GM18517 (cell line): ENCODE measurements at regions not wholly inside any gene's neighbourhood (a gene's known extent, or its start where the extent isn't known, plus 50 kb on each side); places are given as distances from the start of the nearest gene placed in this dataset.

ENCODE experiments used
- ATAC-seq: cut with Tn5 transposase; IDR thresholded peaks from one replicate; pipeline ENCODE4 v1.9.1; 2021; ENCODE audit warnings: mild to moderate bottlenecking, moderate library complexity; ENCODE audit not compliant: unreplicated experiment

DNA sequence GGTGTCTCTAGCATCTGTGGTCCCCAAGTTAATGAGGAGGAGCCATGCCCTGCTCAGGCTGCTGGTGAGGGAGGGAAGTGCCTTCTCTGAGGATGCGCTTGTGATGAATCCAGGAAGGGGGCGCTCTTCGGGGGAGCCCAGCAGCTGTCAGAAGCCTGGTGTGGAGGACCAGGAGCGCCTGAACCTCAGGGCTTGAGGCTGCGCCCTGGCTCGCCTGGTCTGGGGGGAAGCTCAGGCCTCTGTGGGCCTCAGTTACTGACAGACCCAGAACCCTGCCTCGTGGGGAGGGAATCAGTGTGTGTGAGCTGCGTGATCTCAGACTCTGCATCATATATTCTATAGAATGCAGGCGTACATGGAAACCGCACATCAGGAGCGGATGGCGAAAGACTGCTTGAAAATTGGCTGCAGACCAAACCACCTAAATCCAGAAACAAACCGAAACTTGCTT, 126.1 kb downstream of the SEC14L1 start:
- ATAC-seq = no peak

DNA sequence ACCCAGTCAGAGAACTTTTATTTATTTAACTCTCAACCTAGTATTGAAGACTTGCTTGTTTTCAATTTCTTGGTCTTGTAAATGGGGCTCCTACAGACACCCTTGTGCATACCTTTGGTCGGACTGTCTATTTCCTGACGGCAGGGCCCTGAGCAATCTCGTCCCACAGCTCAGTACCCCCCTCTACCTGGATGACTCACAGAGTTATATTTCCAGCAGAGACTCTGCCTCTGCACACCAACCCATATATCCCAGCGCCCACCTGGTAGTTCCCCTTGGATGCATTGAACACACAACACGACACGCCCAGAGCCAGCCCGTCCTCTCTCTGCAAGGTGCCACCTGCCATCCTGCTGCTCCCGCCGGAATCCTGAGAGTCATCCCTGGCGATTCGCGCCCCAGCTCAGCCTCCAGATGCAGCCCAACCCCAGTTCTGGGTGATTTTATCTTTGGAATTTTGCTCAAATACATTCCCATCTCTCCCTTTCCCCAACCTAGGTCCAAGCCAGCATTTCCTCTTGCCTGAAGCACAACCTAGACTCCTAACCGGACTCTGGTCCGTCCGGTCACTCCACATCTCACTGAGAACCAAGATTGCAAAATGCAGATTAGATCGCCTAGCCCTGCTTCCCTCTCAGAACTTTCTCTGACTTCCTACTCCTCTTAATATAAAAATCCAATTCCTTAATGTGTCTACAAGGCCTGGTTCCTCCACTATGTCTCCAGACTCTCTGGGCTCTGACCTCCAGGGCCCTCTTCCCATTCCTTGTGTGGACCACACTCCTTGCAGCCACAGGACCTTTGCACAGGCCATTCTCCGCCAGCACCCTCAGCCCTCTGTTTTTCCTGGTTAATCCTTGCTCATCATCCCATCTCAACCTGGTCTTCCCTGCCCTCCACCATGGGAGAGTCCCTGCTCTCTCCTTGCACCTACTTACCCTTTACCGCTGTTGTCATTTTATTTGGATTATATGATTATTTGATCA, 129.2 kb downstream of the SEC14L1 start:
- no peak for ATAC-seq

DNA sequence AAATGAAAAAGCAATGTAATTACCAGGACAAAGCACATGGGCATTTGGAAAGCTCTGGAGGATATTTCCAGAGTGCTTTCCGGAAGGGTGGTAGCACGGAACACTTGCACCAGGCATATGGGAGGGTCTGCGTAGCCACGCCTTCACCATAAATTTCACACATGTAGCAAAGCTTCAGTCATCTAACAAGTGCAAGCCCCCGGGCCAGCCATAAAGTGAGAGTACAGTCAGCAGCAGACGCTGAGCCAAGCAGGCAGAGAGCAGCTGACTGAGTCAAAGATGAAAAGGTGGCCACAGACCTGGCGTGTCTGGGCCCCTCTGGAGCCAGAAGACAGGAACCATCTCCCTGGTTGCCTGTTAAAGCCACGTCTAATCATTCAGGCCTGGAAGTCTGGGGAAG, 130.6 kb downstream of the SEC14L1 start:
- no peak for ATAC-seq

DNA sequence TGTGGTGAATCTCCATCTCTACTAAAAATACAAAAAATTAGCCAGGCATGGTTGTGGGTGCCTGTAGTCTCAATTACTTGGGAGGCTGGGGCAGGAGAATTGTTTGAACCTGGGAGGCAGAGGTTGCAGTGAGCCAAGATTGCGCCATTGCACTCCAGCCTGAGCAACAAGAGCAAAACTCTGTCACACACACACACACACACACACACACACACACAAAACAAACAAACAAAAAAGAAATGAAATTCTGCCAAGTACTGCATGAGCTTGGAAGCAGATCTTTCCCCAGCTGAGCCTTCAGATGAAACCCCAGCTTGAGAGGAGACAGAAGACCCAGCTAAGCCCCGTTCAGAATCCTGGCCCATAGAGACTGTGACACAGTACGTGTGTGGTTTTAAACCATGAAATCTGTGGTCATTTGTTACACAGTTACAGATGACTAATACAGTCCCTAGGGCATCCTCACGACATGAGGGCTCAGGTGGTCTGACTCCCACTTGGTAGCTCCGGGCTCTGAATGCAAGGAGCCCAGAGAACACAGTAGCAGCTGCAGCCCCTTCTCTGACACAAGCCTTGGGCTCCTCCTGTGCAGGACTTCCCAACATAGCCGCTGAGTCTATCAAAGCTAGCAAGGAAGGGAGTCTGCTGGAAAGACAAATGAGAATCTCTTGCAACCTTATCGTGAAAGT, 132.8 kb downstream of the SEC14L1 start:
- no peak for ATAC-seq

DNA sequence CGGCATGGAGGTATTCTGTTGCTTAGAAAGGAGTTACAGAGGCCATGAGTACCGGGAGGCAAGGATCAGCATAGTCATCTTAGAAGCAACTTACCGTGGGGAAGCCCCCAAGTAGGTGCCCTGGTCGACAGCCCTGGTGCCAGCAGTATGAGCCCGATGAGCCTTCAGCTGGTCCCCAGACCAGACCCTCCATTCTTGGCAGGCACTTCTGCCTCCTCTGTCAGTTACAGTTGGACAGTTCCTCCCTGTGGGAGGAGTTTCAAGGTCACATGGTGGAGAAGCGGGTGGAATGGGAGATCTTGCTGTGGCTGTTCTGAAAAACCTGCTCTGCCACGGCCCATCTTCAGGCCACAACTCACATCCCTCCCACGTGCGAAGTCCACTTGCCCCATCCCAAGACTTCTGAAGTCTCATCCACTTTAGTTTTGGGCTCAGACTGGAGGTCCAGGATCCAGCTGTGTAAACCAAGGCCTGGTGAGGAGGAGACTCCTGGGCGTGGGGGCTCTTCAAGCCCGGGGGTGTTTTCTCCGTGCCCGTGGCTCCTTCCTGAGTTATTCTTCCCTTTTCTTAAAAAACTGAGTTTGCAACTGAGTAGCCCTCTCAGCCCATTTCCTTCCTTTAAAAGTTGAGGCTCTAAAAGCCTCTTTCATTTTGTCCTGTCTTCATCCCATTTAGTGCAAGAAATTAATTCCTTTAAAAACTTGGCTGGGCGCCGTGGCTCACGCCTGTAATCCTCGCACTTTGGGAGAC, 133.5 kb downstream of the SEC14L1 start:
- ATAC-seq = no peak

DNA sequence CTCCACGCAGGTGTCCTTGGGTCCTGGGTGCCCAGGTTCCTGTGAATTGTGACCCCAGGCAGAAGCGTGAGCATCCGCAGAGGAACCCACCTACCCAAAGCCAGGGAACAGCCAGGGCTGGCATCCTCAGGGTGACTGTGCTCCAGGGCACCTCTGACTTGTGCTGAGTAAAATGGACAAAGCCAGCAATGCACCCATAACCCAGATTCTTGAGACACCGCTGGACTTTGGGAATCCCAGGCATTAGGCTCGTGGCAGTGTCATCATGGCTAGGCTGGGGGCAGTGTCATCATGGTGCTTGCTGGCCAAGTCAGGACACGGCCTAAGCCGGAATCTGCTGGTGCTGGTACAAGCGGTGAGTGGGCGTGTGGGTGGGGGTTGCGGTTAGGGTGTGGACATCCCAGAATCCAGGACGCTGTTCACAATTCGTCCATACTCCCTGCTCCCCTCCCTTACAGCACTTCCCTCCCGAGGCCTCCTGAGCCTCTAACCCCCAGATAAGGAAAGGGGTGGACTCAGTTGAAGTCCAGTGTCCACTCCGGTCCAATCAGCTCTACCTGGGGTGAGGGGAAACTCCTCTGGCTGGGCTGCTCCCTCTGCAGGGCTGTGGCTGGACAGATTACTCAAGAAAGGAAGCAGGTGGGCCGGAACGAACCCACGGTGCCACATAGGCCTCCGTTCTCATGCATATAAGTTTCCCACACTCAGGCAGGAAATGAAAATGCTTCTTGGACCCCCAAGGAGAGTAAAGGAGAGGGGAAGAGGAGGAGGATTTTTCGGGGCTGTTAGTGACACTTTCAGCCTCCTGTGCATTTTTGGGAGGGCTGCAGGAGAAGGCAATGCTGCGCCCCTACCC, 138.9 kb downstream of the SEC14L1 start:
- no peak for ATAC-seq

DNA sequence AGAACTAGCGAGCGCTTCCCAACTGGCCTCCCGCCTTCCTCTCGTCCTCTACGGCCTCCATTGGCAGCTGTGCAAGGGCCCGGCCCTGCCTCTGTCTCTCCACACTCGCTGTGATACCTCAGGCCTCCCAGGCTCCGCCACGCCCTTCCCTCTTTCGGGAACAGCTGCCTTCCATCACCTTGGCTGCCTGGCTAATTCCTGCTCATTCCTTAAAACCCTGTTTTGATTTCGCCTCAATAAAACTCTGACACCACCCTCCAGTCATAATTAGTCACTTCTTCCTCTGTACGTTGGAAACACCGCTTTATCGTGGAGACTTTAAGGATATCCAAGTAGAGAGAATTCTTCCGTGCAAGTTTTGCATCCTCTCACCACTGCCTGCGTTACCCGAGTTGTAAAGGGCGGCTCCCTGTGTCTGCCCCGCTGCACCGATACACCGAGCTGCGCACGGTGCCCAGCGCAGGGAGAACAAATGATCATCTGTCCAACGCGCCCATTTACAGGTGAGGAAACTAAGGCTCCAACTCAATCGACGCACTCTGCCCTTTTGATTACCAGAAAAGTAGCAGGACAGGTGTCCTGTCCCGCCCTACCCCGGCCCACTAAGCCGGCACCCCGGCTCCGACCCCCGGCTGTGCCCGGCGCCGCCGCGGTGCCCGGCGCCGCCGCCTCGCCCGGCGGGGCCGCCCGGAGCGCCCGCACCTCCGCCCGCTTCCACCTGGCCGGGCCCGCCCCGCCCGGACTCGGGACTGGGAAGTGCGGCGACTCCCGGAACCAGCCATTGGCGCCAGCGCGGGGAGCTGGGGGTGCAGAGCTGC, 139.7 kb downstream of the SEC14L1 start:
- no peak for ATAC-seq

DNA sequence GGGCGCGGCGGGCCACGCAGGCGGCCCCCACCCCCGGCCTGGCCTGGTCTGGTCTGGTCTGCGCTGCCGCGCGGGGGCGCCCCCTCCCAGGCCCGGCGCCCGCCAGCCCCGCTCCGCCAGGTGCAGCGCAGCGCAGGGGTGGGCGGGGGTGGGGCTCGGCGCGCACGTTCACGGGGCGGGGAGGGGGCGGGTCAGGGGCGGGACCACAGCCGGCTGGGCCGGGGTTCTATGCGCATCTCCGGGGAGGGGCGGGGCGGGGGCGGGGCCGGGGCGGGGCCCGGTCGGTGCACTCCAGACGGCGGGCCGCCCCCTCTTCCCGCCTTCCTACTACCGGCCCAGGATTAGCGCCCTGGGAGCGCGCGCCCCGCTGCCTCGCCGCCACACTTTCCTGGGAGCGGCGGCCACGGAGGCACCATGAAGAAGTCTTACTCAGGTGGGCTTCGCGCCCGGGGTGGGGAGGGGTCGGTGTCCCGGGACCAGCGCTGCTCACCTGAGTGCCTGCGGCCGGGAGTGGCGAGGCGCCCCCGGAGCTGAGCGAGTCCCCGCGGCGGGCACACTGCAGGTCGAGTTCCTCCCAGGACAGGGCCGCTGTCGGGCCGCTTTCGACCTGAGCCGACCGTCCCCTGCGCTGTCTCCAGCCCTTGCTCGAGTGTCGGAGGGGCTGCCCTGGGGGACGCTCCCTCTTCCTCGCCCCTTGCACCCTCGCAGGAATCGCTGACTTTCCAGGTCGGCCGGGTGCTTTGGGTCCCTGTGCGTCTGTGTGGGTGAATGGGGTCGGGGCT, 140.5 kb downstream of the SEC14L1 start:
- ATAC-seq = no peak

DNA sequence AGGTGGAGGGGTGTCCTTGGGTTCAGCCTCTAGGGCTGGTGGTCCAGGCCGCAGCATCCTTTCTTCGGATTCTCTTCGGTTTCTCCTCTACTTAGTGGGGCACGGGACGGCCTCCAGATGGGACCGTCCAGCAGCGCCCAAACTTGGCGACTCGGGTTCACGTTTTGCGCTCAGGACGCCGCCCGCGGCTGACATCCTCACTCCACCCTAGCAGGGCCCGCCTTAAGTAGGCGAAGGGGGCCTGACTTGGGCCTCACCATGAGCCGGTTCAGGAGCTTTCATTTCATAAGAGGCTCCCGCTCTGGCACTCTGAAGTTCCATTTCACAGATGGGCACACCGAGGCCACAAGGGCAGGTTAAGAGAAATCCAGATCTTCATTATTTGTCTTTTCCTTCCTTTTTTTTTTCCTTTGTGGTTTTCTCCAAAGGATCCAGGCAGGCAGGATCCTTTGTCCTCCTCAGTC, 141.2 kb downstream of the SEC14L1 start:
- ATAC-seq = no peak

DNA sequence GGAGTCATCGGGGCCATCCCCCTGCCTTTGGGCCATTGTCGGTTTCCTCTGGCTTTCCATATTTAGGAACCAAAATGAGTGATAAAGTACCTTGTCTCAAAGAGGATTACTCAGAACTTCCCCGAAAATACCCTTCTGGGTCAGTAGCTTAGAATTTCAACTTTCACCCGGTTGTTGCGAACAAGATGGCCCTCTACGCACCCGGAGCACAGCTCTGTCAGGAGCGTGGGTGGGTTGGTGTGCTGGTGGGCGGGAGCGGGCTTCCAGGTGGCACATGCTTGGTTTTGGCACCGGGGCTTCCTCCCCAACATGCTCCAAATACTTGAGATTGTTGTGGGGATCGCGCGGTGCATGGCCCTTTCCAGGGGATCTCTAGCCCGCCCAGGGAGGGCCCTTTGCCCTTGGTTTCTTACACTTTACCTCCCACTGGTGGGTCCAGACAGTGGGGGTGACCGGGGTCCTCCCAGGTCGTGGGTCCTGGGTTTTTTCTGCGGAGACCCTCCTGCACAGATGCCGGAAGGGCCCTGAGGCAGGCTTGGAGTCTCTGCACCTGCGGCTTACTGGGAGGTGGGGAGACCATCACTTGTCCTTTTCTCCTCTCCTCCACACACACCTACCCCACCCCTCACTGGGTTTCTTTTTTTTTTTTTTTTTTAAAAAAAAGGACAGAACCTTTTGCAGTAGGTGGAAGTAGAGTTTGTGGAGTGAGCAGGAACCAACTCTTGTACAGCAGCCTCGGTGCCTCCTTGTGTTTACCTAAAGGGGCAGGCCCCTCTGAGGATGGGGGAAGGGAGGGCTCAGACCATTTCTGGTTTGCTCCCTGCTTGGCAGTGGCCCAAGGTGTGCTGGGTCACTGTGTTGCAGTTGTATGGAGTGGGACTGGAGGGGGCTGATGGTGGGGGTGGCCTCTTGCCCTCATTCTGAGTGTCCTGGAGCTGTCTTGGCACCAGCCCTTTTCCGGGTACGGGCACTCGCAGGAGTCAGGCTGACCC, 142.1 kb downstream of the SEC14L1 start:
- ATAC-seq = no peak

DNA sequence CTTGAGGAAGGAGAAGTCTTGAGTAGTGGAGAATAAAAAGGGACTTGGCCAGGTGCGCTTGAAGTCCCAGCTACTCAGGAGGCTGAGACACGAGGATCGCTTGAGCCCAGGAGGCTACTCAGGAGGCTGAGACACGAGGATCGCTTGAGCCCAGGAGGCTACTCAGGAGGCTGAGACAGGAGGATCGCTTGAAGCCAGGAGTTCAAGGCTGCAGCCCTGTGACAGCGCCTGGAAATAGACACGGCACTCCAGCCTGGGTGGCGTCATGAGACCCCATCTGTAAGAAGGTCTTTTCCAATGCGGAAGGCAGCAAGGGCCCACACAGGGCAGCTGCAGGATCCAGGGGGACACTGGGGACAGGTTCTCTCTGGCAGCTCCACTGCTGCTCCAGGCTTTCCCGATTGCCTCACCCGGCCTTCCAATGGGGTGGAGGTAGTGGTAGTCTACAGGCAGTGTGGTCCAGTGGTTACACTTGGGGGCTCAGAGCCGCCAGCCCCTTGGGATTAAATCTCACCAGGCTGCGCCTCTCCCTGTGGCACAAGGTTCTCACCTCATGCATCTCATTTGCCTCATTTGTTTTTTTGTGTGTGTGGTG, 143.4 kb downstream of the SEC14L1 start:
- no peak for ATAC-seq

DNA sequence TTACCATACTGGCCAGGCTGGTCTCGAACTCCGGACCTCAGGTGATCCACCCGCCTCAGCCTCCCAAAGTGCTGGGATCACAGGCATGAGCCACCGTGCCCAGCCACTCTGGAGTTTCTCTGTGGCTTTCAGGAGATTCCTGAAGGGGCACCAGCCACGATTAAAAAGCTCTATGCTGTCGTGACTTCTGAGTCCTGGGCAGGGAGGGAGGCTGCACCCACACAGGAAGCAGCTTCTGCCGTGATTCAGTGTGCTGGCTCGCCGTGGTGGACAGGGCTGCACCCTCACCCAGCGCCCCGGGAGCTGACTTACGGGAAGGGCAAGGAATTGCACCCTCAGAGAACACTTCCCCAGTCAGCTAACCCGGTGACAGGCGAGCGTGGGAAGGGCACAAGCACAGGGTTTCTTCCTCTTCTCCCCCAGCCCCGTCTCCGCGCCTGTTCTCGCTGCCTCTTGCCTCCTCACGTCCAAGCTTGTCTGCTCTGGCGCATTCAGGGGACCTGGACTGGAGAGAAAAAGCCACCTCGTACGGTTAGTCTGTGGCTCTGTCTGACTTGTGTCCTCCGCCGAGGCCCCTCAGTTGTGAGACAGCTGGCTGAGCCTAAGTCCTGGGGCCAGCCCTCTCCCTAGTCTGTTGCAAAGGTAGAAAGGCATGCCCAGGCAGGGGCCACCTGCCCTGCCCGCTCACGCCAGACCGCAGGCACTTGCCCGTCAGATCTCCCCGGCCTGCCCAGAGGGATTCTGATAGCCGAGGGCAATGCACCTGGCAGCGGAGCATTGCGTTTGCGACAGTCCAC, 145.0 kb downstream of the SEC14L1 start:
- ATAC-seq = no peak

DNA sequence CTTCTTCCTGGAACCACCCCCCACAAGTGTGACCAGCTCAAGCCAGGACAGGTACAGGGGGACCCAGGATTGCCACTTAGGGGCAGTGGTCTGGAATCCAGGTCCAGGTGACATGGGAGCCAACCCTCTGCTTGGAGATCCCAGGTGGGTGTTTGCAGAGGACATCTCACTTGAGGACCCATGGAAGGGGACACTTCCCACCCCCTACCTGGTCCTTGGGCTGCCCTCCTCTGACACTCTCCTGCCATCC, 145.5 kb downstream of the SEC14L1 start:
- no peak for ATAC-seq

DNA sequence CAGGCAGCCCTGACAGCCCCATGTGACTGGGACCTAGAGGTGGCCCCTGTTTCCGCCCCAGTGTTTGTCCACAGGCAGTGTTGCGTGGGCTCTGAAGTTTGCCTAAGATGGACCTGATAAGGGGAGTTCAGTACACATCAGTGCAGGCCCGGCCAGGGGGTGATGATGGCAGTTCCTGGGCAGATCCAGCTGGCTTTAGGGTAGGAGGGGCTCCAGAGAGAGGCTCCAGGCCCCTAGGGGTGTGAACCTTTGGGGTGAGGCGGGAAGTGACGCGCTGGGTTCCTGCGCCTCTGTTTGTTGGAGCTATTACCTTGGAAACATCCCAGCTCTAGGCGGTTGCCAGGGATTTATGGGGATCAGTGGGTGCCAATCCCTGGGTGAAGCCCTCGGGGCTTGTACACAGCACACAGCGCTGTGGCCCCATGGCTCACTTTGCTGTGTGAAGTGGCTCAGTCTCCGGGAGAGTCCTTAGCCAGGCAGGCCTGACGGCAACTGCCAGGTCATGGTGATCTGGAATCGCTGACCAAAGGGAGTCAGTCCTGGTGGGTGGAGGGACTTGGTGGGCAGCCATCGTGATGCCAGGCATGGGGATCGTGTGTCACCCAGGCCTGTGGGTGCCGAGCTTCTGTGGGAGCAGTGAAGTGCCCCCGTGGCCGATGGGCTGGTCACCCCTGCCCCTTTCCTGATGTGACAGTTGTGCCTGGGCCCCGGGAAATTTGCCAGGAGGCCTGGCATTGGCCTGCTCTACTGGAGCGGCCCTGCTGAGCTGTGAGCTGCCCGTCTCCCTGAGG, 146.1 kb downstream of the SEC14L1 start:
- ATAC-seq = no peak

DNA sequence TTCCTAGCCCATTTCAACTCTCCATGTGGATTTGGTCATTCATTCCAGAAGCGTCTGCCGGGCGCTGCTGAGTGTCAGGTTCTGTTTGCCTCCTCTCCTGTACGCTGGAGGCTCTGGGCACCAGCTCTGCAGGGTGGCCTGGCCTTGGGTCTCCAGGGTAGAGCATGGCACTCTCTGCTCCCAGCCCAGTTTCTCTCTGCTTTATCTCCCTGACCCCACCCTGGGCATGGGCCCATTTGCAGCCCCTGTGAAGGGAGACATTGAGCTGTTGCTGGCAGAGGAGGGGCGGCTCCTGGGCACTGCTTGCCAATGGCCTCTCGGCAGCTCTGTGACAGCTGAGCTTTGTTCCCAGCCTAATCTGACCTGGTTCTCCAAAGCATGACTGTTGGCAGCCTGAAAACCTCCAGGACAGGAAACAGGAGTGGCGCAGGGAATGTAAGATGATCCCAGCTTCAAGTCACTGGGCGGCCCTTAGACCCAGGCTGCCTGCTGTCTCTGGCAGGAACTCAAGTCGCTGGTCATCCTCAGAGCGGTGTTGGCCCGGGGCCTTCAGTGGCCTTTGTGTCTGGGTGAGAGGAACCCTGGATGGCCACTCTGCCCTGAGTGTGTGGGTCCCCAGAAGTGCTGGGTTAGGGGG, 146.8 kb downstream of the SEC14L1 start:
- ATAC-seq = no peak
